HG03139 (cell line): ENCODE measurements at regions not wholly inside any gene's neighbourhood (a gene's known extent, or its start where the extent isn't known, plus 50 kb on each side); places are given as distances from the start of the nearest gene placed in this dataset.

Source experiments
- ATAC-seq: cut with Tn5 transposase; IDR thresholded peaks from one replicate; pipeline ENCODE4 v1.9.1; 2021; ENCODE audit not compliant: unreplicated experiment

- ATAC-seq: no peak
Observed at GRCh38 chr13:104450006-104450405, 1383.8 kb upstream of the SLC10A2 start.

- ATAC-seq: no peak
Observed at GRCh38 chr13:104447348-104447747, 1381.1 kb upstream of the SLC10A2 start.

GRCh38 chr13:104442536-104442935 lies 1376.3 kb upstream of the SLC10A2 start:
- no peak for ATAC-seq

GRCh38 chr13:104436555-104436954 lies 1370.3 kb upstream of the SLC10A2 start:
- no peak for ATAC-seq

- ATAC-seq: no peak
Observed at GRCh38 chr13:104431895-104432294, 1365.7 kb upstream of the SLC10A2 start.

GRCh38 chr13:104426435-104426834 lies 1360.2 kb upstream of the SLC10A2 start:
- ATAC-seq: no peak

GRCh38 chr13:104422668-104423067 lies 1356.5 kb upstream of the SLC10A2 start:
- ATAC-seq: no peak

- ATAC-seq: no peak
Observed at GRCh38 chr13:104416973-104417372, 1350.8 kb upstream of the SLC10A2 start.

GRCh38 chr13:104414771-104415170 lies 1348.6 kb upstream of the SLC10A2 start:
- no peak for ATAC-seq

- ATAC-seq: no peak
Observed at GRCh38 chr13:104414181-104414580, 1348.0 kb upstream of the SLC10A2 start.

- ATAC-seq: no peak
Observed at GRCh38 chr13:104411141-104411765, 1345.0 kb upstream of the SLC10A2 start.

GRCh38 chr13:104408733-104409132 lies 1342.5 kb upstream of the SLC10A2 start:
- no peak for ATAC-seq

GRCh38 chr13:104404325-104404724 lies 1338.1 kb upstream of the SLC10A2 start:
- no peak for ATAC-seq

GRCh38 chr13:104389691-104390090 lies 1323.5 kb upstream of the SLC10A2 start:
- no peak for ATAC-seq

GRCh38 chr13:104387510-104387909 lies 1321.3 kb upstream of the SLC10A2 start:
- no peak for ATAC-seq

- no peak for ATAC-seq
Observed at GRCh38 chr13:104385404-104385803, 1319.2 kb upstream of the SLC10A2 start.

GRCh38 chr13:104382951-104383350 lies 1316.7 kb upstream of the SLC10A2 start:
- ATAC-seq: no peak

- ATAC-seq: no peak
Observed at GRCh38 chr13:104376588-104376987, 1310.4 kb upstream of the SLC10A2 start.

GRCh38 chr13:104375614-104376013 lies 1309.4 kb upstream of the SLC10A2 start:
- ATAC-seq: no peak

GRCh38 chr13:104372095-104372655 lies 1306.0 kb upstream of the SLC10A2 start:
- no peak for ATAC-seq

- ATAC-seq: no peak
Observed at GRCh38 chr13:104365430-104365829, 1299.2 kb upstream of the SLC10A2 start.

- ATAC-seq: no peak
Observed at GRCh38 chr13:104357672-104358354, 1291.6 kb upstream of the SLC10A2 start.
